ENCODE measurements at regions not wholly inside any gene's neighbourhood (a gene's known extent, or its start where the extent isn't known, plus 50 kb on each side); places are given as distances from the start of the nearest gene placed in this dataset.
"Not testable (repeated sequence)": the region's sequence is repeated elsewhere in the genome, so short reads cannot be mapped to it uniquely, and the experiment has no call there.

- no peak for DNase-seq
Observed at GRCh38 chr16:88309174-88309907, 73.4 kb upstream of the ZNF469 start.

- no peak for DNase-seq
Observed at GRCh38 chr16:88309908-88310265, 72.9 kb upstream of the ZNF469 start.

- no peak for DNase-seq
Observed at GRCh38 chr16:88310796-88311605, 71.8 kb upstream of the ZNF469 start.

GRCh38 chr16:88311860-88312259 is 70.9 kb upstream of the ZNF469 start:
- not testable (repeated sequence) for DNase-seq

GRCh38 chr16:88312732-88313131 is 70.0 kb upstream of the ZNF469 start:
- no peak for DNase-seq

GRCh38 chr16:88314991-88315542 is 67.7 kb upstream of the ZNF469 start:
- DNase-seq, result no peak

- no peak for DNase-seq
Observed at GRCh38 chr16:88315543-88316105, 67.1 kb upstream of the ZNF469 start.

- DNase-seq, result no peak
Observed at GRCh38 chr16:88316151-88316550, 66.6 kb upstream of the ZNF469 start.

- no peak for DNase-seq
Observed at GRCh38 chr16:88316941-88317612, 65.7 kb upstream of the ZNF469 start.

- DNase-seq, result no peak
Observed at GRCh38 chr16:88317613-88317965, 65.2 kb upstream of the ZNF469 start.

GRCh38 chr16:88318051-88318450 is 64.7 kb upstream of the ZNF469 start:
- DNase-seq, result no peak

- no peak for DNase-seq
Observed at GRCh38 chr16:88318521-88318920, 64.2 kb upstream of the ZNF469 start.

- DNase-seq, result no peak
Observed at GRCh38 chr16:88319116-88319965, 63.4 kb upstream of the ZNF469 start.

GRCh38 chr16:88320947-88321634 is 61.7 kb upstream of the ZNF469 start:
- no peak for DNase-seq

GRCh38 chr16:88321635-88322499 is 60.9 kb upstream of the ZNF469 start:
- no peak for DNase-seq

- no peak for DNase-seq
Observed at GRCh38 chr16:88322500-88322970, 60.2 kb upstream of the ZNF469 start.

GRCh38 chr16:88323041-88323440 is 59.7 kb upstream of the ZNF469 start:
- no peak for DNase-seq

- no peak for DNase-seq
Observed at GRCh38 chr16:88323546-88324330, 59.0 kb upstream of the ZNF469 start.

GRCh38 chr16:88325087-88325750 is 57.5 kb upstream of the ZNF469 start:
- no peak for DNase-seq
